H54 (cell line): ENCODE measurements at regions not wholly inside any gene's neighbourhood (a gene's known extent, or its start where the extent isn't known, plus 50 kb on each side); places are given as distances from the start of the nearest gene placed in this dataset.
"Not testable (repeated sequence)": the region's sequence is repeated elsewhere in the genome, so short reads cannot be mapped to it uniquely, and the experiment has no call there.

Source experiments
- DNase-seq: peaks from one replicate; pipeline ENCODE4 v3.0.0; 2011; ENCODE audit warnings: low spot score, mixed read lengths; ENCODE audit not compliant: insufficient read length
- FAIRE-seq: peaks from 3 replicates; lab custom pipeline; 2011; peaks lifted over from hg19 to GRCh38; lab: Jason Lieb, UNC
- POLR2A ChIP-seq: IDR thresholded peaks from 2 replicates; pipeline ENCODE4 v1.6.1; 2011; ENCODE audit warnings: low read depth, mild to moderate bottlenecking, low read length

DNA sequence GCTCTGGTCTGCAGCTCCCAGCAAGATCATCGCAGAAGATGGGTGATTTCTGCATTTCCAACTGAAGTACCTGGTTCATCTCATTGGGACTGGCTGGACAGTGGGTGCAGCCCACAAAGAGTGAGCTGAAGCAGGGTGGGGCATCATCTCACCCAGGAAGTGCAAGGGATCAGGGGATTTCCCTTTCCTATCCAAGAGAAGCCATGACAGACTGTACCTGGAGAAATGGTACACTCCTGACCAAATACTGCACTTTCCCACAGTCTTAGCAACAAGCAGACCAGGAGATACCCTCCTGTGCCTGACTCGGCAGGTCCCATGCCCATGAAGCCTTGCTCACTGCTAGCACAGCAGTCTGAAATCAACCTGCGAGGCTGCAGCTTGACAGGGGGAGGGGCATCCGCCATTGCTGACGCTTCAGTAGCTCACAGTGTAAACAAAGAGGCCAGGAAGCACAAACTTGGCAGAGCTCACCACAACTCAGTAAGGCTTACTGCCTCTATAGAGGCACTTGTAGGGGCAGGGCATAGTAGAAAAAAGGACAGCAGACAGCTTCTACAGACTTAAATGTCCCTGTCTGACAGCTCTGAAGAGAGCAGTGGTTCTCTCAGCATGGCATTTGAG is 60.5 kb downstream of the AREG start:
- not testable (repeated sequence) for FAIRE-seq, DNase-seq

DNA sequence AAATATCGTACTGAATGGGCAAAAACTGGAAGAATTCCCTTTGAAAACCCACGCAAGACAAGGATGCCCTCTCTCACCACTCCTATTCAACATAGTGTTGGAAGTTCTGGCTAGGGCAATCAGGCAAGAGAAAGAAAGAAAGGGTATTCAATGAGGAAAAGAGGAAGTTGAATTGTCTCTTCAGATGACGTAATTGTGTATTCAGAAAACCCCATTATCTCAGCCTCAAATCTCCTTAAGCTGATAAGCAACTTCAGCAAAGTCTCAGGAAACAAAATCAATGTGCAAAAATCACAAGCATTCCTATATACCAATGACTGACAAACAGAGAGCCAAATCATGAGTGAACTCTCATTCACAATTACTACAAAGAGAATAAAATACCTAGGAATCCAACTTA is 64.4 kb downstream of the AREG start:
- DNase-seq, FAIRE-seq: not testable (repeated sequence)

DNA sequence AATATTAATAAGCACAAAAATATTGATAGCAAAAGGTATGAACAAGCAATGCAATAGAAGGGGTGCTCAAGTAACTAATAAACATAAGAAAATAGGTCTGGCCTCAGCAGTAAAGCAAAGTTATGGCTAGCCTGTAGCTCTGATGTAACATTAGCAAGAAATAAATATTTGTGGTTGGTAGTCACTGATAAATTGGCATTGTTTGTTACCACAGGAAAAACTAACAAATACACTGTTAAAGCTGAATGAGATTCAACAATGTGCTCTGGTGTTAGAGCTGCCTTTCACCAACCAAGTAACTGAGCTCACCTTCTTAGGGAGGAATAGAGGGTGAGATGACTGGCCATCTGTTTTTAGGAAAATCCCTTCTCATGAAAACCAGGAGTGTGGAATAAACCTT is 71.4 kb downstream of the AREG start:
- FAIRE-seq (no peak), DNase-seq (no peak)

DNA sequence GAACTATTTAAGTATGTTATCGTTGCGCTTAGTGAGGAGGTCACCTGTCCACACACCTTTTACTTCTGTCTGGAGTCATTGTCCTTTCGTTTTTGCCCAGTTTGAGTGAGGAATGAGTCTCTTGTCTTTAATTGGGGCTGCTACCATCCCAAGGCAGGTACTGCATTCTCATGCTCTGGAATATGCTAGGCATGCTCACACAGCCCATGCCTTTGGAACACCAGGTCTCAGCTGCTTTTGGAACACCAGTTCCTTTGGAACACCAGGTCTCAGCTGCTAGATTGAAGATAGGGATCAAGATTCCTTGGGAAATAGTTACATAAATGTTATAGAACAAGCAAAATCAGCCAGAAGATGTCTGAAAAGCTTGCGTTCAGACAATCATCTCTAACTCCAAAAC is 73.1 kb downstream of the AREG start:
- TF ChIP-seq POLR2A, result no peak
- DNase-seq, result no peak
- FAIRE-seq, result no peak

More for the DNA sequence above, 71.4 kb downstream of the AREG start:
- TF ChIP-seq POLR2A, result no peak

DNA sequence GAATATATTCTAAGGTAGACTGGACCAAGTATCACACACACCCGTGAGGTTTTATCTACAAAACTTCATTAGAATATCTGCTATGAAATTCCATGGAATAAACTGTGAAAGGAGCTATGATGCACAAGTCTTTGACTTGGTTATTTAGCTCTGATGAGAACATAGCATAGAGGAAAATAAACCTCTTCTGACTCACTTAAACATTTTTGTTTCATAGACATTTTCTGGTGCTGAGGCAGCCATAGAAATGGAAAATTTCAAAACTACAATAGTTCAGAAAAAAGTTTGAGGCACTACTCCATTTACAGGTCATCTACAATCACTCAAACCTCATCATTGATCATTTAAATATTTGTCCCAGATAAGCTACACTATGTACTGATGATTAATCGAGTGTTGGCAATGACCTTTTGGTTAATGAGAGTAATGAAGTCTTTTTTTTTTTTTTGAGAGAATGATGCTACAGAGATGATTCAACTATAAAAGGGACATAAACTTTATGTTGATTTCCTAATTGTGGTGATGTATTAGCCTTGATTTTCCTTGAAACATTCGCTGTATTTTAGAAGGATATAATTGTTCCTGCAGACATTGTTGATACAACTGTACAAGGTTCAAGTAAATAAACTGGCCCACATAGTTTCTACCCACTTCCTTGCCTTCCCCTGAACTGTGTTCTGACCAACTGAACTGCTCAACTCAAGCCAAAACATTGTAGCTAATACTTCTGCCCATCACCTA is 77.5 kb downstream of the AREG start:
- no peak for TF ChIP-seq POLR2A
- FAIRE-seq (peak; percentile 15), DNase-seq (no peak)

- no peak for FAIRE-seq
- no peak for TF ChIP-seq POLR2A
- DNase-seq, result no peak
Observed at GRCh38 chr4:74523096-74523495, 78.2 kb downstream of the AREG start.

- FAIRE-seq, result no peak
- no peak for DNase-seq
- no peak for TF ChIP-seq POLR2A
Observed at GRCh38 chr4:74524985-74525384, 80.0 kb downstream of the AREG start.

GRCh38 chr4:74527049-74527448 is 82.1 kb downstream of the AREG start:
- FAIRE-seq (no peak), DNase-seq (no peak)
- TF ChIP-seq POLR2A, result no peak

- no peak for TF ChIP-seq POLR2A
- no peak for FAIRE-seq
Observed at GRCh38 chr4:74528178-74528577, 83.2 kb downstream of the AREG start.

DNA sequence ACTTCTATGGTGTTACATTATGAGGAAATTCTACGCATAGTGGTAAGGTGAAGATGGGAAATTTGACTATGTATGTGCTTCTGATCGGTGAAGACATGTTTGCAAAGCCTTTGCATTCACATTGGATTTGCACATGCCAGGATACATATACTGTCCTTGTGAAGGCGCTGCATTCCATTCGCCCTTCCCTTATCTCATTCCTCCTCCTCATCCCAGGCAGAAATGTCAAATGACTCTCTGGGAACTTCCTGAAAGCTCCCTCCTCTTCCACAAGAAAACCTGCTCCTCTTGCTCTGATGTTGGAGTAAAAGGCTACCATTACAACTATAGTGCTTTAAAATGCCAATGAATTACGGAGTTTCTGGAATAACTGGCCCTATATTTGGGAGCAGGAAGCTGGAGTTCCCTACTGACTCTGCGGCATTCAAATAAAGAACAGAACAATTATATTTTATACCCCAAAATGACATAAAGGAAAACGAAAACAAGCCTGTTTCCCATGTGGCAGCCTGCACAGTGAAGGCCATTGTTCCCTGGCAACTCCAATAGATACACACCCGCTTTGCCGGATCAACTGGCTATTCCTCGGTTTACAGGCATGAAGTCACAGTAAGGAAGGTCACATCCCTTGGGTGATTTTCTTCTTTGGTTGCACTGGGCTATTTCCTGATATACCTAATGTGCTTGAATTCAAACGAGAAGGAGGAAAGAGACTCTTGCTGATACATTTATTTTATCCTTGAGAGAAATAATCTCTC is 84.5 kb downstream of the AREG start:
- TF ChIP-seq POLR2A, result no peak
- DNase-seq, result no peak
- no peak for FAIRE-seq

More at GRCh38 chr4:74528178-74528577, 83.2 kb downstream of the AREG start:
- no peak for DNase-seq

GRCh38 chr4:74531963-74532794 is 87.2 kb downstream of the AREG start:
- TF ChIP-seq POLR2A, result no peak
- FAIRE-seq, result peak; percentile 93

DNA sequence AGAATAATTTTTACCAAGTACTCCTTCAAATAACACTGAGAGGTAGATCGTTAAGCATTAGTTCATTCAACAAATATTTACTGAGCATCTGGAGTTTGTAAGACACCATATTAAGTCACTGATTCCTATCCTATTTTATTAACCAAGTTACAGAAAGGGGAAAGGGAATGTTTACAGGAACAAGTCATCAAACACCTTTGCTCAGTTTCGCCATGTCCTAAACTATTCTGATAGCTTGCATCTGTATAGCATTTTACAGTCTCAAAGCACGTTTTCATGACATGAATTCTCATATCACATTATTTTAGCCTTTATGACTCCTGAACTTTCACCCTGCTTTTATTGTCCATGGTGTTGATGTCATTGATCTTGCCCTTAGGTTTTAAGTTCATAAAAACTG is 89.2 kb downstream of the AREG start:
- DNase-seq (no peak), FAIRE-seq (no peak)
- TF ChIP-seq POLR2A, result no peak

More at GRCh38 chr4:74531963-74532794, 87.2 kb downstream of the AREG start:
- DNase-seq, result peak; percentile 5

- FAIRE-seq (no peak), DNase-seq (no peak)
- no peak for TF ChIP-seq POLR2A
Observed at GRCh38 chr4:74534936-74535335, 90.0 kb downstream of the AREG start.
